ENCODE measurements at regions not wholly inside any gene's neighbourhood (a gene's known extent, or its start where the extent isn't known, plus 50 kb on each side); places are given as distances from the start of the nearest gene placed in this dataset. TPM values are rescaled to one million over a fixed set of nuclear protein-coding genes. Genes with fewer than 3 reads are reported as not detected.
A peak's percentile ranks its signal among the peaks of the same experiment; 100 is the strongest.
"Not testable (repeated sequence)": the region's sequence is repeated elsewhere in the genome, so short reads cannot be mapped to it uniquely, and the experiment has no call there.

DNA sequence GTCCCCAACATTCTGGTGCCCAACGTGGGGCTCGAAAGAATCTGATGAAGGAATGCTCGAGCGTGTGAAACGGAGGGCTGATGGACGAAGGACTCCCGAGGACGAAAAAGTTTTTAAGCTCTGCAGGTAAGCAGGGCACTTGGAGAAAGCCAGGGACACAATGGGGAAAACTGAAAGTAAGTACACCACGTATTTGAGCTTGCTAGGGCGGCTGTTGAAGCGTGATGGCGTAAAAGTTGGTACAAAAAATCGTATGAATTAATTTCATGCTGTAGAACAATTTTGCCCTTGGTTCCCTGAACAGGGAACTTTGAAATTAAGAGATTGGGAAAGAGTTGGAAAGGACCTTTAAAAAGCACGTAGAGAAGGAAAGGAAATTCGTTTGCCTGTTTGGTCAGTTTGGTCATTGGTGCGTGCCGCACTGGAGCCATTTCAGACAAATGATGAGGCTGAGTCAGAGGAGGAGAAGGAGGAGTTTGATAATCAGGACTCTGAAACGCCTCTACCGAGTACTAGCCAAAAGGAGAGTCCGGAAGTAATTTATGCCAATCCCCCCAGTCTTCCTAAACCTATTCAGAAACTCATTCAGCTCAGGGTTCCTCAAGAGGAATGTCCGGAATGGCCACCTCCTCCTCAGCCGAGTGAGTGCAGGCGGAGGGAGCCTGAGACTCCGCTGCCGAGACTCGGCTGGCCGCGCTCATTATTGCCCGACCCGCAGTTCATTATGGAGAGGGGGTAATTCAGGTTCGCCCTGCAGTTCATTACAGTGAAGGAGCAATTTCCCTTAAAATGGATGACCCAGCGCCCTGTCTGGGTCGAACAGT, 59.2 kb upstream of the PRSS16 start:
- no peaks in the 10 kb centered on the region for H3K9me3 ChIP-seq
- intact Hi-C loops (cut with DNase I) = no loop called here
- WGBS, 2 donors = 0 to 1% methylated on average over 33 of the region's 33 CpGs
- H3K27ac ChIP-seq = peak overlapping the region; percentile 85 to 92 (median 89)
- TF ChIP-seq, protein P1, sequence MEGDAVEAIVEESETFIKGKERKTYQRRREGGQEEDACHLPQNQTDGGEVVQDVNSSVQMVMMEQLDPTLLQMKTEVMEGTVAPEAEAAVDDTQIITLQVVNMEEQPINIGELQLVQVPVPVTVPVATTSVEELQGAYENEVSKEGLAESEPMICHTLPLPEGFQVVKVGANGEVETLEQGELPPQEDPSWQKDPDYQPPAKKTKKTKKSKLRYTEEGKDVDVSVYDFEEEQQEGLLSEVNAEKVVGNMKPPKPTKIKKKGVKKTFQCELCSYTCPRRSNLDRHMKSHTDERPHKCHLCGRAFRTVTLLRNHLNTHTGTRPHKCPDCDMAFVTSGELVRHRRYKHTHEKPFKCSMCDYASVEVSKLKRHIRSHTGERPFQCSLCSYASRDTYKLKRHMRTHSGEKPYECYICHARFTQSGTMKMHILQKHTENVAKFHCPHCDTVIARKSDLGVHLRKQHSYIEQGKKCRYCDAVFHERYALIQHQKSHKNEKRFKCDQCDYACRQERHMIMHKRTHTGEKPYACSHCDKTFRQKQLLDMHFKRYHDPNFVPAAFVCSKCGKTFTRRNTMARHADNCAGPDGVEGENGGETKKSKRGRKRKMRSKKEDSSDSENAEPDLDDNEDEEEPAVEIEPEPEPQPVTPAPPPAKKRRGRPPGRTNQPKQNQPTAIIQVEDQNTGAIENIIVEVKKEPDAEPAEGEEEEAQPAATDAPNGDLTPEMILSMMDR (IDR thresholded peaks at IDR 0.05) = no peak
- TF ChIP-seq POLR2A (IDR thresholded peaks at IDR 0.05) = peak in 1 of 2 donors; percentile 84
- H3K36me3 ChIP-seq = no peaks in the 10 kb centered on the region
- no peaks in the 10 kb centered on the region for H3K27me3 ChIP-seq
- H3K4me3 ChIP-seq (replicated peaks in 1 of 3) = peak overlapping the region; percentile 14 to 33 (median 32)
- DNase-seq = peak; percentile 73 to 84
- peaks cover 0 to 4% of the 10 kb centered on the region in 2 donors for H3K4me1 ChIP-seq

DNA sequence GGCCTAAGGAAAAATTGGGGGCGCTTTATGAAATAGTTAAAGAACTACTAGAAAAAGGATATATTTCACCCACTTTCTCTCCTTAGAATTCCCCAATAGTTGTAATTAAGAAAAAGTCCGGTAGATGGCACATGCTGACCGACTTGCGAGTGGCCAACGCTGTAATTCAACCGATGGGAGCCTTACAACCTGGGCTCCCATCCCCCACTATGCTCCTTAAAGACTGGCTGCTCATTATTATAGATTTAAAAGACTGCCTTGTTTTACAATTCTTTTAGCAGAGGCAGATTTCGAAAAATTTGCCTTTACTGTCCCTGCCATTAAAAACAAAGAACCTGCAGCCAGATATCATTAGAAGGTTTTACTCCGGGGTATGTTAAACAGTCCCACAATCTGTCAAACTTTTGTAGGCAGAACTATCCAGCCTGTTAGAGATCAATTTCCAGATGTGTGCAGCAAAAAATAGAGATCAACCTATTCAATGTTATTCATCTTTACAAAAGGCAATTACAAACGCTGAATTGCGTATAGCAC, 58.5 kb upstream of the PRSS16 start:
- 21% methylated on average over 10 of the region's 10 CpGs for WGBS, 2 donors
- H3K36me3 ChIP-seq = no peaks in the 10 kb centered on the region
- DNase-seq = peak; percentile 69 to 78
- no peaks in the 10 kb centered on the region for H3K27me3 ChIP-seq
- H3K27ac ChIP-seq = peak overlapping the region; percentile 85 to 92 (median 89)
- no peaks in the 10 kb centered on the region for H3K9me3 ChIP-seq
- intact Hi-C loops (cut with DNase I) = no loop called here
- peaks cover 0 to 4% of the 10 kb centered on the region in 2 donors for H3K4me1 ChIP-seq
- TF ChIP-seq, protein P1 (IDR thresholded peaks at IDR 0.05) = peak; percentile 65 to 86 (median 78)
- TF ChIP-seq POLR2A (IDR thresholded peaks at IDR 0.05) = no peak
- H3K4me3 ChIP-seq (replicated peaks in 1 of 3) = peak overlapping the region in 2 of 3 donors; percentile 29 to 32

DNA sequence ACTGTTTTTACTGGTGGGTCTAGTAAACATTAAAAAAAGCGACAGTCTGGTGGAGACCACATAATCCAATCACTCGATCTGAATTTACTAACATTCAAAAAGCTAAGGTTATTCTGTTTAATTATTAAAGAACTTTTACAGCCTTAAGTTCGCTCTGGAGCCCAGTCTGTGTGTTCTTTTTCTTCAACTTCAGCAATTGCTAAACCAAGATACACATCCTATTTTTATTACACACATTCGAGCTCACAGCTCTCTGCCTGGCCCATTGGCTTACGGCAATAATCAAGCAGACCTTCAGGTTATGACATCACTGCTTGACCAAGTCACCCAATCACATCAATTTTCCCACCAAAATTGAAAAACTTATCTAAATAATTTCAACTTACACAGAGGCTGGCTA, 57.4 kb upstream of the PRSS16 start:
- DNase-seq = no peak
- no peaks in the 10 kb centered on the region for H3K27me3 ChIP-seq
- H3K4me1 ChIP-seq = peaks cover 0 to 4% of the 10 kb centered on the region in 2 donors
- no peak overlapping the region for H3K4me3 ChIP-seq (replicated peaks in 1 of 3)
- TF ChIP-seq, protein P1 (IDR thresholded peaks at IDR 0.05) = no peak
- intact Hi-C loops (cut with DNase I) = no loop called here
- 94 to 97% methylated on average over 5 of the region's 5 CpGs for WGBS, 2 donors
- H3K36me3 ChIP-seq = no peaks in the 10 kb centered on the region
- H3K27ac ChIP-seq = no peak overlapping the region
- no peaks in the 10 kb centered on the region for H3K9me3 ChIP-seq

DNA sequence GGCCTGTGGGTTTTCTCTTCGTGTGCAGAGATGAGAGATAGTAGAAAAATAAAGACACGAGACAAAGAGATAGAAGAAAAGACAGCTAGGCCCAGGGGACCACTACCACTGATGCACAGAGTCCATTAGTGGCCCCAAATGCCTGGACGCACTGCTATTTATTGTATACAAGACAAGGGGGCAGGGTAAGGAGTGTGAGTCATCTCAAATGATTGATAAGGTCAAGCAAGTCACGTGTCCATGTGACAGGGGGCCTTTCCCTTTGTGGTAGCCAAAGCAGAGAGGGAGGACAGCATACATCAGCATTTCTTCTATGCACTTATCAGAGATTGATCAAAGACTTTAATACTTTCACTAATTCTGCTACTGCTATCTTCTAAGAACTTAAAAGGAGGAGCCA, 53.0 kb upstream of the PRSS16 start:
- H3K27me3 ChIP-seq; H3K4me3 ChIP-seq (replicated peaks in 1 of 3); intact Hi-C loops (cut with DNase I); H3K27ac ChIP-seq; DNase-seq; H3K4me1 ChIP-seq; H3K36me3 ChIP-seq; H3K9me3 ChIP-seq: not testable (repeated sequence)
- 80 to 81% methylated on average over 4 of the region's 4 CpGs for WGBS, 2 donors

DNA sequence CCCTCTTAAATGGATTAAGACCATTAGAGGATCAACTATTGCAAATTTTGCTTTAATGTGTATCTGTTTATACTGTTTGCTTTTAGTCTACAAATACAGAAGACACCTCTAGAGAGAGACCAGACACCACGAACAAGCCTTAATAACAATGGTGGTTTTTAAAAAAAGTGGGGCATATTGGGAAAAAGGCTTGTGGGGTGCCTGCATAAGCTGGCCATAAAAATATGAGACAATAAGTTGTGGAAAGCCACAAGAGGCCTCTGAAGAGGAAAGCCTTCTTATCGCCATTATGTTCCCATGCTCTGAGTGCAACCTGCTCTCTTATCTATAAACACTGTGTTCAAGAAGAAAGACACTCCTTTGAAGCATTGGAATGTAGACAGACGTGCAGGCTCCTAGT, 52.0 kb upstream of the PRSS16 start:
- DNase-seq; H3K36me3 ChIP-seq; H3K4me3 ChIP-seq (replicated peaks in 1 of 3); H3K27ac ChIP-seq; H3K9me3 ChIP-seq; H3K4me1 ChIP-seq; intact Hi-C loops (cut with DNase I); H3K27me3 ChIP-seq: not testable (repeated sequence)
- 80 to 83% methylated on average over 3 of the region's 3 CpGs for WGBS, 2 donors

Small RNA genes in the stretch of these regions (microRNA-seq; reads per million reads assigned to microRNA genes)
- not detected for gene MIR3143

Small RNA genes in the stretch of these regions (small RNA-seq; reads per million reads assigned to genes)
- gene MIR3143 = not detected
- gene RNU2-62P = not detected

Measured in thyroid gland (tissue), 4 donors.